ENCODE measurements at regions not wholly inside any gene's neighbourhood (a gene's known extent, or its start where the extent isn't known, plus 50 kb on each side); places are given as distances from the start of the nearest gene placed in this dataset.
"Not testable (repeated sequence)": the region's sequence is repeated elsewhere in the genome, so short reads cannot be mapped to it uniquely, and the experiment has no call there.

- DNase-seq (ENCODE audit: low spot score): not testable (repeated sequence)
Observed at GRCh38 chr19:28434794-28435193, 778.2 kb downstream of the UQCRFS1 start.

GRCh38 chr19:28434365-28434764, 778.6 kb downstream of the UQCRFS1 start:
- DNase-seq (ENCODE audit: low spot score): not testable (repeated sequence)

DNA sequence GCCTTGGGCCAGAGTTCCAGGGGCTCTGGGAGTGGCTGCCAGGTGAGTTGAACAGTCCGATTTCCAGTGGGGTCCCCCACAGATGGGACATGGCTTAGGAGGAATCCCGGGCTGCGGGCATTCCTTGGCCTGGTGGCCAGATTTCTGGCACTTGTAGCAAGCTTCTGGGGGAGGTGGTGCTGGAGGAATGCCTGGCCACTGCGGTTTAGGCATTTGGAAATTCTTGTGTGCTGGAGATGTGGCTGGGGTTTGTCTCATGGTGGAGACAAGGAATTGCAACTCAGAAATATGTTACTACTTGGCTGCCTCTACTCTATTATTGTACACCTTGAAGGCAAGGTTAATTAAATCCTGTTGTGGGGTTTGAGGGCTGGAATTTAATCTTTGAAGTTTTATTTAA, 779.8 kb downstream of the UQCRFS1 start:
- not testable (repeated sequence) for DNase-seq (ENCODE audit: low spot score)

DNA sequence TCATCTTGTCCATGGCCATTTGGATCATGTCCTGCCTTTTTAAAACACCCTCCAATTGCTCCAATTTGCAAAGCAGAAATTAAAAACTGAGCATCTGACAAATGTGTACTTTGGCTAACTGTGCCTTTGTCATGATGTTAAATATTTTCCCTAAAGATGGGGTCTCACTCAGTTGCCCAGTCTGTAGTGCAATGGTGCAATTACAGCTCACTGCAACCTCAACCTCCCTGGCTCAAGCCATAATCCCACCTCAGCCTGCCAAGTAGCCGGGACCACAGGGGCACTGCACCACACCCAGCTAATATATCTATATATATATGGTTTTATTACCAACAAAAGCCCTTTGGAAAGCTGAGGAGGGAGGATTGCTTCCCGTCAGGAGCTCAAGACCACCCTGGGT, 782.7 kb downstream of the UQCRFS1 start:
- no peak for DNase-seq (ENCODE audit: low spot score)

DNA sequence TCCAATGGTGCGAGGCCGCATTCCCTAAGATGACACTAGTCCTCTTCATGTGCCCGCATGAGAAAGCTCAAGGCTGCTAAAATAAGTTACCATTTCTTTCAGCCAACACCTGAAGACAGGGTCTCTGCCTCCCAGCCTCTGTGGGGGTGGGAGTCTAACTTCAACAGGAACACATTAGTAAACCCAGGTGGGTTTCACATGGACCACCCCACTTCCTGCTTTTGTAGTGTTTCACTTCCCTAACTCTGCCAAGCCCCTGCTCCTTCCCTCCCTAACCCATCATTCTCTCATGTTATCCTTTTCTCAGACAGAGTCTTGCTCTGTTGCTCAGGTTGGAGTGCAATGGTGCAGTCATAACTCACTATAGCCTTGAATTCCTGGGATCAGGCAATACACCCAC, 783.6 kb downstream of the UQCRFS1 start:
- no peak for DNase-seq (ENCODE audit: low spot score)

DNA sequence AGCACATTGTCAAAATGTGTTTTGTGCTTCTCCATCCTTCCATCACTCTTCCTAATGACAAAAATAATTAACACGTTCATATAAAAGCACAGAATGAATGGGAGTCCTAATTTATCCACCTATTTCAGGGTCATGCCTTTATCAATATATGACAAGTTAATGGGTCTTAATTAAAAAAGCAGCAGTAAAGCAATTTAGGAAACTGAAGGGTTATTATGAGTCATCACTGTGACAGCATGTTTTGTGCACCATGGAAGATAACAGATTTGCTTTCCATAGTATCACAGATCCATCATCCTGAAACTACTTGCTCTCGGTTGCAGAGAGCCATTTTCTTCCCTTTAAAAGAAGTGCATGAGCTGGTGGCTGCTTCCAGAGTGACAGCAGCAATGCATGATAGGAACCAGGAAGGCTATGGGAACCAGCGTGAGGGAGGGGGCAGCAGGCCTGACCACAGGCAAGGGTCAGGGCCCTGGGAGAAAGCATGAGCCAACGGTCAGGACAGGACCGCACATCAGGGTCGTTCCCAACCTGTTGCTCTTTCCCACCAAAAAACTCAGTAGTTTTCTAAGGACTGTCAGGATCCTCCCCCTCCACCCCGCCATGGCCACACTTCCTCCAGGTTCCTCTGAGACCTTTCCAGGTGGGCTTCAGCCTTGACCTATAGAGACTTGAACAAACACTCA, 784.1 kb downstream of the UQCRFS1 start:
- no peak for DNase-seq (ENCODE audit: low spot score)

- DNase-seq (ENCODE audit: low spot score): no peak
Observed at GRCh38 chr19:28427376-28428083, 785.4 kb downstream of the UQCRFS1 start.

- DNase-seq (ENCODE audit: low spot score): no peak
Observed at GRCh38 chr19:28426730-28427225, 786.2 kb downstream of the UQCRFS1 start.

GRCh38 chr19:28426110-28426729, 786.7 kb downstream of the UQCRFS1 start:
- DNase-seq (ENCODE audit: low spot score): no peak

DNA sequence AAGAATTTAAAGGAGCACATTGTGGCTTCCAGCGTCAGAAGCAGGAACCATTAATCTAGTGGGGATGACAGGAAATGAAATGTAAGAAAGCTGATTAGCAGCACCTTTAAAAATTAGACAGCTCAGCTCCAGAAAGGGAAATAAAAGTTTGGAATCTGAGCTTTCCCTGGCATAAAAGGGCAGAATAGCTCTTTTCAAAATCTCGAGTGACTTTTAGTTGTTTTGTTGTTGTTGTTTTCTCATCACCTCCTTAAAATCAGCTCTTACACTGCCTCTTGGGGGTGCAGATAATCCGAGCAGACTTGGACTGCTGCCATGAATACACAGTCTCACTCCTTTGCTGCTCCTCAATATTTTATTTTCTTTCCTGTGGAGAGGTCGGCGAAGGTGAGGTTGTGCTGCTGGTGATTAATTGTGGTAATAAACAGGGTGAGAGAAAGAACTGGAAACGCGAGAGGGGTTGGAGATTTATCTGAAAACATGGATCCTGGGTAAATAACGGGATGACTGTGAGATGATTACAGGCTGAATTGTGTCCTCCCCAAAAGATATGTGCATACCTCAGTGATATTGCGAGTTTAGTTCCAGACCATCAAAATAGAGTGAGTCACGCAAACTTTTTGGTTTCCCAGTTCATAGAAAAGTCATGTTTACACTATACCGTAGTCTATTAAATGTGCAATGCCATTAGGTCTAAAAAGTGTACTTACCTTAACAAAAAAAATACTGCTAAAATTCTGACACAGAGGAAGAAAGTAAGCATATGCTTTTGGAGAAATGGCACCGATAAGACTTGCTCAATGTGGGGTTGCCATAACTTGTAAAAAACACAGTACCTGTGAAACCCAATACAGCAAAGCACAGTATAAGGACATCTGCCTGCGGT, 787.7 kb downstream of the UQCRFS1 start:
- no peak for DNase-seq (ENCODE audit: low spot score)

DNA sequence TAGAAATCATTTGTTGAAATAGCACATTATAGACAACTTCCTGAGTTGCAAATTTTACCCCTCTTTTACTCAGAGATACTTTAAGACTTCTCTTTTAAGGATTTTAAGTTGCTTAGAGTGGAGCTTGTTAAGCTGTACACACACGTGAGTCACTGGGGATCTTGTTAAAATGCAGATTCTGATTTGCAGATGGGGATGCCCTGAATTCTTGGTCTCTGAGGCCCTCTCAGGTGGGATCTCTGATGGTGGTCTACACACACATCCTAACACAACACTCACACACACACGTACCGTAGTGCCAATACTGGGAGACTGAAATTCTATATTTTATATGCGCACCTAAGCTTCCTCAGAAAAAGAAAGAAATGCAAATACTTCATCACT, 788.3 kb downstream of the UQCRFS1 start:
- no peak for DNase-seq (ENCODE audit: low spot score)

- no peak for DNase-seq (ENCODE audit: low spot score)
Observed at GRCh38 chr19:28424077-28424476, 788.9 kb downstream of the UQCRFS1 start.

GRCh38 chr19:28422791-28423650, 789.9 kb downstream of the UQCRFS1 start:
- DNase-seq (ENCODE audit: low spot score): no peak

DNA sequence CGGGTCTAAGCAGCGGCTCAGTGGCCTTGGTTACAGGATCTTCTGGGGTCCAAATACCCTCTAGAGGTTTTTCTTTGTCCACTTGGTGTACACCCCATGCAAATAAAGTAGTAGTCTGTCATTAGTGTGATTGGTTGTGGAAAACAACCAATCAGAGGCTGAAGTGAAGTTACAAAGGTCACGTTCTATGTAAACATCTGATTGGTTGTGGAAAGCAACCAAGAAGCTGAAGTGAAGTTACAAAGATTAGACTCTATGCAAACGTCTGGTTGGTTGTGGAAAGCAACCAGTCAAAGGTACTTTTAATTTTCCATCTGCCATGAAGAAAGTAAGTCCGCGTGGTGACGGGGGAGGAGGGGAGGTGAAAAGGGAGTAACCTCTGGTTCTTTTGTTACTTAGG, 790.9 kb downstream of the UQCRFS1 start:
- DNase-seq (ENCODE audit: low spot score): no peak

DNA sequence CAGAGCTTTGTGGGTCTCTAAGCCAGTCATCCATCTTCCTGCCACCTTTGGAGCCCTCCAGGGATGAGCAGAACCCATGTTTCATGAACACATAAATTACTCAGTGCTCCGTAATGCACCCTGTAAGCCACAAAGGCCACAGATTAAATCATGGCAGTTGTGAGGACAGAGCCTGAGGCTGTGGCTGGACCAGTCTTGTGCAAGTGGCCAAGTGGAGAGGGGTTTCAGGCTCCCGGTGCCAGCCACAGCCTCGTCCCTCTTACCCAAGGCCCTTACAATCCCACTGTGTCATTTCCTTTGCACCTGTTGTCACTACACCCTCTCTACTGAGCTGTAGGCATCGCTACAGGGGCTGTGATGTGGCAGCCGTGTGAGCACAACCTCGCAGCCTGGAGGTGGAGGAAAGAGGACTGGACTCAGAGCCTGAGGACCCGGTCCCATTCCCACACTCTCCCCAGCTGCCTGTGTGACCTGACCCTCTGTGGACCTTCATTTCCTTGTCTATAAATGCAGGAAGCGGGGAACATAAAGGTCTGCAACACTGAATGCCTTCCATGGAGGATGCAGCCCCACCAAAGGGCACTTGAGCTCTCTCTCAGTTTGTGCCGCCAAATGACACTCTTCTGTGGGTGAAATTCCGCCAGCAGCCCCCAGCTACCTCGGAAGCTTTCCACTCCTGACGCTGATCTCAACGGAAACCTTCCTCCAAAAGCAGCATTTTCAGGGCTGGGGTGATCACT, 792.0 kb downstream of the UQCRFS1 start:
- no peak for DNase-seq (ENCODE audit: low spot score)

GRCh38 chr19:28419312-28419711, 793.6 kb downstream of the UQCRFS1 start:
- no peak for DNase-seq (ENCODE audit: low spot score)

DNA sequence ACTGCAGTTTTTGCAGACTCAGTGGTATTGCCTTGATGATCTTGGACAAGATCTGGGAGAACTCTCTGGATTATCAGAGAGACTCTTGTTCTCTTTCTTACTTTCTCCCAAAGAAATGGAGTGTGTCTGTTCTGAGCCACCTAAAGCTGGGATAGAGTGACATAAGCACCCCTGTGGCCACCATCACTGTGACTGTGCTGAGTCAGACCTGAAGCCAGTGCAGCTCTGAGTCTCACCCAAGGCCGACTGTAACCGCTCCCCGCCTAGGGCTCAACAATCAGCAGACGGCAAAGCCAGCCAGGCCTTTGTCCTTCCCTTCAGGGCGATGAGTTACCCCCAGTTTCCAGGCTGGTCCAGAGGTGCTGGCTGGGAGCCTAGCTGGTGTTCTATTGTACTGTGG, 795.6 kb downstream of the UQCRFS1 start:
- no peak for DNase-seq (ENCODE audit: low spot score)

DNA sequence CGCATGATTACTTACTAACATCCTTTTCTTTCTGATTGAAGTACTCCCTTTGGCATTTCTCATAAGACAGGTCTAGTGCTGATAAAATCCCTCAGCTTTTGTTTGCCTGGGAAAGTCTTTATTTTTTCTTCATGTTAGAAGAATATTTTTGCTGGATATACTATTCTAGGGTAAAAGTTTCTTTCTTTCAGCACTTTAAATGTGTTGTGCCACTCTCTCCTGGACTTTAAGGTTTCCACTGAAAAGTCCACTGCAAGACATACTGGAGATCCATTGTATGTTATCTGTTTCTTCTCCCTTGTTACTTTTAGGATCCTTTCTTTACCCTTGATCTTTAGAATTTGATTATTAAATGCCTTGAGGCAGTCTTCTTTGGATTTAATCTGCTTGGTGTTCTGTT, 796.7 kb downstream of the UQCRFS1 start:
- DNase-seq (ENCODE audit: low spot score): no peak

DNA sequence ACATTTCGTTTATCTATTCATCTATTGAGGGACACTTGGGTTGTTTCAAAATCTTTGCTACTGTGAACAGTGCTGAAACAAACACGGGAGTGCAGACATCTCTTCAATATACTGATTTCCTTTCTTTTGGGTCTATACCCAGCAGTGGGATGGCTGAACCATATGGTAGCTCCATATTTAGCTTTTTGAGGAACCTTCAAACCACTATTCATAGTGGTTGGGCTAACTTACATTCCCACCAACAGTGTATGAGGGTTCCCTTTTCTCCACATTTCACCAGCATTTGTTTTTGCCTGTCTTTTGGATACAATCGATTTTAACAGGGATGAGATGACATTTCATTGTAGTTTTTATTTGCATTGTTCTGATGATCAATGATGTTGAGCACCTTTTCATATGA, 798.2 kb downstream of the UQCRFS1 start:
- no peak for DNase-seq (ENCODE audit: low spot score)

DNA sequence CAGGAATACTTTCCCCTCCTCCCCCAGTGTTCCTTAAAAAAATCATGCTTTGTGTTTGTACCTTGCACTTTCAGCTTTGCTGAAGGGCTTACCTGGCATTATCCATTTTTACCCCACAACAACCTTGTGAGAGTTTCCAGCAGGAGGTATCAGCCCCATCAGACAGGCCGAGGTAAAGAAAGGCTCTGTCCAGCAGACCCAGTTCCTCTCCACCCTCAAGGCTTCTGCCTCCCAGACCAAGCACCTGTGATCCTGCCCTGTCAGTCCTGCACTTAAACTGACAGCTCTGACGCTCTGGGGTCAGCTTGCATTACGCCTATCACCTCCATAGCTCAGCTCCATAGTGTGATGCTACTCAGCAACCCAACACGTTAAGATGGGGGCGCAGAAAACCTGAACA, 803.1 kb downstream of the UQCRFS1 start:
- no peak for DNase-seq (ENCODE audit: low spot score)

GRCh38 chr19:28406966-28407365, 806.0 kb downstream of the UQCRFS1 start:
- no peak for DNase-seq (ENCODE audit: low spot score)
